EH (cell line): ENCODE measurements at regions not wholly inside any gene's neighbourhood (a gene's known extent, or its start where the extent isn't known, plus 50 kb on each side); places are given as distances from the start of the nearest gene placed in this dataset.
"Not testable (repeated sequence)": the region's sequence is repeated elsewhere in the genome, so short reads cannot be mapped to it uniquely, and the experiment has no call there.

Source experiments
- DNase-seq: peaks from one replicate; pipeline ENCODE4 v3.0.0-alpha.2; 2015; ENCODE audit warnings: low read depth

DNA sequence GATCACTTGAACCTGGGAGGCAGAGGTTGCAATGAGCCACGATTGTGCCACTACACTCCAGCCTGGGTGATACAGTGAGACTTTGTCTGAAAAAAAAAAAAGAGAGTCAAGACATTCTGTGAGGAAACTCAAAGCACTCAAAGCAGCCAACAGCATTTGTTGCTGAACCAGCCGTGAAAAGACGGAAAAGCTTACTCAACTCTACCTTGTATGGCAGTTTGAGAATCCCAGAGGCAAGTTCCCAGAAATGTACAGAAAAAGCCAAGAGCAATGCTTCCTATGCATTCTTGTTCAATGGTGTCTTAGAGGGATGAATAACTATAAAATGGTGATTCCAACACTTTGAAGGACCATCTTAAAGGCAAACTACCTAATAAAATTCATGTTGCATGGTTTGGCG, 170.2 kb downstream of the HSD17B3 start:
- DNase-seq, result no peak

DNA sequence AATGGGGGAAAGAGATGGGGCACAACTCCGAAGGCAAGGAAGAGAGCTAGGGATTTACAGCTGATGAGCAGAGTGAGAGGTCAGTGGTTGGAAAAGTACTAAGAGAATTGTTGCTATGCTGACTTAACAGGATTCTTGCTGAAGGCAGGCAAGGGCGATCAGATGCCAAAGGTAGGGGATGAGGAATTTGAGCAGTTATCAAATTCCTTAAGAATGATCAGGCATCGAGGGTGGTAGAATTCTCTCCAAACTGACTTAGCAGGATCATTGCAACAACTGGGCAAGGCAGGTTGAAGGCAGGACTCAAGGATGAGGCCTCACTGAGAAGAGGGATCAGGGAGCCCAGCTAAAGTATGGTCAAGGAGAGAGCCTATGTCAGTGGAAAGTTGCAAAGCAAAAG, 171.0 kb downstream of the HSD17B3 start:
- DNase-seq, result no peak

DNA sequence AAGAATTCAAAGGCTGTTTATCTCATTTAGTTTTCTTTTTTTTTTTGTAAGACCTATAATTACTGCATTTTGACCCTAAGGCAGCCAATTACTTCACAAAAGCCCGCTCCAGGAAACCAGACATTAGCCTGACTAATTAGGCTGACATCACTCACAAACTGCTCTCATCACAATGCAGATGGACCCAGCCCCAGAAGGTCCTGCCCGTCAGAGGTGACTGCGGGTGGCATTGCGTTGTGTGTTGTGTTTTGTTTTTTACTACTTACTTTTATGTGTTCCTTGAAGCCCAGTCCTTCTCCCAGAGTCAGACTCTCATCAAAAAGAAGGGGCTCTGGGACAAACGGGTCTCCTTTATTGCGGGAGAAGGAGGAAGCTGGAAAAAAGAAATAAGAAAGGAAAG, 172.2 kb downstream of the HSD17B3 start:
- no peak for DNase-seq

DNA sequence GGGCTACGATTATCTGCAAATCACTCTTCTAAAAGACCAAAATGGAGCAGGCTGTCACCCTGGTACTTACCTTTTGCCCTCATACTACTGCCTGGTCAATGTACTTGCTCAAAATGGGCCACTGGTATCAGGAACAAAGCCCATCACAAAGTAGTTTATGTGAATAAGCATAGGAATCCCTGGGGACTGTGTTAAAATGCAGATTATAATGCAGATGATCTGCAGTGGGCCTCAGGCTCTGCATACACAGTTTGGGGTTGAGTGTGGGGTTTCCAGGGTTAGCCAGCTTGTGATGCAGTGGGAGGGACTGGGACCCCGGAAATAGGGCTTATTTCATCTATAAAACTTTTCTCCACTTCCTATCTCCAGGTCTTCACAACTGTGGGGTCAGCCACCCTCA, 173.1 kb downstream of the HSD17B3 start:
- DNase-seq, result no peak

DNA sequence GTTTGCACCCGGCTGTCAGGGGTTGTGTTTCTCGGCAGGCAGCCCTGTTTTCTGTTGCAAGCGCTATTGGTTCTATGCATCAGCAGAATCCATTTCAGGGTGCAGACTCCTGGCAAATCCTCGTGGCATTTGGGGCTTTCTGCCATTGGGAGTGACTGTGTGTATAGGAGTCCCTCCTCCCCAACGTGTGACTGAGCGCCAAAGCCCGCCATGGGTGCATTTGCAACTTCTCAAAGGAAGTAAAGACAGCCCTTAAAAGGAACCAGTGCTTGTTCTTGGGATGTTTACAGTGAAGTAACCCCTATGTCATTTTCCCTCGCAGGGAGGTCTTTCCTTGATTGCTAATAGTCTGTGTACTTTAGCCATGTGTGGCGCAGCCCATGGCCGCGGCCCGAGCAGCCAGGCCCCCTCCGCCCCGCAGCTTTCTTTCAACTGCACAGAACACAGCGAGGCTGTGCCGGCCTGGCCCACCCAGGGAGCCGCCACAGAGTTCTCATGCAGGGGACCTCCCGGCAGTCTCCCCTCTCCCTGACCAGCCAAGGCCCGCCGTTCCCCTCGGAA, 175.6 kb downstream of the HSD17B3 start:
- no peak for DNase-seq

DNA sequence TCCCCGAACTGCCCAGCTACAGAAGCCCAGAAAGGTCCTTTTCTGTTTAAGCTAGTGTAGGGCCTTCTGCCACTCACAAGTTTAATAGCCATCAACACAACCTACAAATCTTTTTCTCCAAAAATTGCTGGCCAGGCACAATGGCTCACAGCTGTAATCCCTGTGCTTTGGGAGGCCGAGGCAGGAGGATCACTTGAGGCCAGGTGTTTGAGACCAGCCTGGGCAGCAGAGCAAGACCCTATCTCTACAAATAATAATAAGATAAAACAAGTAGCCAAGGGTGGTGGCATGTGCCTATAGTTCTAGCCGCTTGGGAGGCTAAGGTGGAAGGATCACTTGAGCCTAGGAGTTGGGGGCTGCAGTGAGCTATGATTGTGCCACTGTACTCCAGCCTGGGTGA, 176.4 kb downstream of the HSD17B3 start:
- no peak for DNase-seq

DNA sequence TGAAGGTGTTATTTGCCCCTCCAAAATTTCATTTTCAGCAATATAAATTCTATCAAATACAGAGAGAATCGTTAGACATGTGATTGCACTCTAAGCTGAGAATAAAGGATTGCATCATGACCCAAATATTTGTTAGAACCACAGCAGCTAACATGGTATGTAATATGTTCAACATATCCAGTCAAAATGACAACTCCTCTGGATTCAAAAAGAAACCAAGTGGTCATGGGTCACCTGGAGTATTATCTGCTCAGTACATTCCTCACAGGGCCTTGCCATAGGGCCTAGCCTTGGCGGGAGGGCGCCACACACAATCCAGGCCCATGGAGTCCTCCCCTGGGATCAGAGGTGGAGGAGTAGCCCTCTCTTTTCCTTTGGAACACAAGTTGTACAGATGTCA, 179.2 kb downstream of the HSD17B3 start:
- DNase-seq, result peak; percentile 38

DNA sequence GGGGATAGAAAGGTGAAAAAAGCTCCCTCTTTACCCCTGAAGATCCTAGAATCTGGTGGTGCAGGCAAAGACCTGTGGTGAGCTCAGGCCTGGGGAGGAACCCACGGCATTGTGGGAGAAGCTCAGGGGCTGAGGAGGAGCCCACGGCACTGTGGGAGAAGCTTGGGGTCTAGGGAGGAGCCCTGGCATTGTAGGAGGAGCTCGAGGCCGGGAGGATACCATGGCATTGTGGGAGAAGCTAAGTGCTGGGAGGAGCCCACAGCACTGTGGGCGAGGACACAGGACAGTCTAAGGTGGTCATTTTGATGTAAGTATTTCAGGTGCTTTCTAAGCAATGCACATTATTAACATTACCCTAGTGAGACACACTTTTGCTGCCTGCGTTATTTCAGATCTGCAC, 179.7 kb downstream of the HSD17B3 start:
- DNase-seq, result no peak

DNA sequence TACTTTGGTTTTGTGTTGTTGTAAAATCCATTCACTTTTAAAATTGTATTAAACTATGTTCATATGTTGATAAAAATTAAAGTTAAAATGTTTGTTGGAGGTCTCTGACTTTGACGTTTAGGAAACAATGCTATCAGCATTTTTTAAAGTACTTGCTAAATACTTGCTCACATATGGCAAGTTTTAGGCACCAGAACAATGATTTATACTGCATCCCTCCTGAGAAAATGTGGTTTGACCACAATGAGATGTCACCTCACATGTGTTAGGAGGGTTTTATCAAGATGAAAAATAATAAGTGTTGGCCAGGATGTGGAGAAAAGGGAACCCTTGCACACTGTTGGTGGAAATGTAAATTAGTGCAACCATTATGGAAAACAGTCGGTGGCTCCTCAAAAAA, 180.8 kb downstream of the HSD17B3 start:
- no peak for DNase-seq

DNA sequence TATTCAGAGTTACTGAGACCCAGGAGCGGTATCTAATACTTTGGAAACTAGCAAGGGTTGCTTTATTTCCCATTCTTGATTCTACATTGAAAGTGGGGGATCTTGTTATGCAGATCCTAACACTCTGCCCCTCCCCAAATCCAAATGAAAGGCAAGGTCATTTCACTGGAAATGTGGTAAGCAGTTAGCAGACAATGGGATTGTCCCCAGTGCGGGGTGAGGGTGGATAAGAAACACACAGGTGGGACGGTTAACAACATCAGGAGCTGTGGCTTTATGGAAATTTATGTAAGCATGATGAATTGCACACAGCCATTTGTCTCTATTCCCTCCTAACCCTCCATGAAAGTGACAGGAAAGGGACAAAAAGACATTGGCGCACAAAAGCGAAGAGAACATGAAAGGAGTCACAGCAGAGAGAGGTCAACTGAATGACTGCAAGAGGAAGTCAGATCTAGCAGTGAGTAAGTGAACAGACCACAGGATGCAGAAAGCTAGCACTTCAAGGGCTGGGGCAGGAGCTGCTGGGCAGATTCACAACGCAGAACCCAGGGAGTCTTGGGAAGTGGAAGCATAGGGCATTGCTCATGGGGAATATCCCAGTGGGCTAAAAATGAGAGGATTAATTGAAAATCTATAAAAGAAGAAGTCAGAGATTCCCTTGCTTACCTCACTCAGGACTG, 184.4 kb downstream of the HSD17B3 start:
- no peak for DNase-seq

DNA sequence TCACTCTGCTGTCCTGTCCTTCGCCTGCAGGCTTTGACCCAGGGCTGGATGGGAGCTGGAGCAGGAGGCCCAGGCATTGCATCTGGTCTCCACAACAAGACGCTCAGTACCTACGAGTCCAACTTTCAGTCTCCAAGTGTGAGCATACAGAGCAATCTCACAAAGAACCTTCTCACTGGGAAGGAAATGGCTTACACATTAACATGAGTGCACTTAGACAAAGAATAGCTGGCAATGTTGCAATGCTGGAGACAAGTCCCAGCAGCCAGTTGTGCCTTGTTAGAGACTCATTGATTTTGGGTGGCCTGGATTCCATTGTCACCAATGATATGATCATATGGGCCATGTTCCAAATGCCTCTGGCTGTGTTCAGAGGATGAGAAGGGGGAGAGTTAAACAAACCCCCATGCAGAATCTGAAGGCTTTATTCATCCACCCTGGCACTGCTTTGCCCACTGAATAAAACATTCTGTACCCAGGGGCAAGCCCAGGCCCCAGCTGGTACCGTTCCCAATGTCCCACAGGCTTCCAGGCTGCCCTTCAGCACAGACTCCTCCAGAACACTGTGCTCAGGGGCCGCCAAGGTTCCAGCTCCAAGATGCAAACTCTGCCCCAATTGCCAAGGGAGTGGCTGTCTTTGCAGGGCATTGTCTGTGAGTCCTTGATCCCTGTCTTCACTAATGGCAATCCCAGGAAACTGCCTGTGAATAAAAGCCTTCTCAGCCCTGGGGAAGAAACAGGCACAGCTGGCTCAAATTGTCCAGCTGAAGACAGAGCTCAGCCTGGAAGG, 185.5 kb downstream of the HSD17B3 start:
- no peak for DNase-seq

DNA sequence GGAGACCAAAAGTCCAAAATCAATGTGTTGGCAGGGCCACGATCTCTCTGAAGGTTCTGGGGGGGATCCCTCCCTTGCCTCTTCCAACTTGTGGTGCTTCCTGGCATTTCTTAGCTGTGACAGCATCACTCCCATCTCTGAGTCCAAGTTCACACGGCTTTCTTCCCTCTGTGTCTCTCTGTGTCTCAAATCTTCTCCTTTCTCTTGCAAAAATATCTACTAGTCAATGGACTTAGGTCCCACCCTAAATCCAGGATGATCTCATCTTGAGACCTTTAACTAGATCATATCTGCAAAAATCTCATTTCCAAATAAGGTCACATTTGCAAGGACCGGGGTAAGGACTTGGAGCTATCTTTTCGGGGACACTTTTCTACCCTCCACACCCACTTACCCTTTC, 186.1 kb downstream of the HSD17B3 start:
- no peak for DNase-seq

DNA sequence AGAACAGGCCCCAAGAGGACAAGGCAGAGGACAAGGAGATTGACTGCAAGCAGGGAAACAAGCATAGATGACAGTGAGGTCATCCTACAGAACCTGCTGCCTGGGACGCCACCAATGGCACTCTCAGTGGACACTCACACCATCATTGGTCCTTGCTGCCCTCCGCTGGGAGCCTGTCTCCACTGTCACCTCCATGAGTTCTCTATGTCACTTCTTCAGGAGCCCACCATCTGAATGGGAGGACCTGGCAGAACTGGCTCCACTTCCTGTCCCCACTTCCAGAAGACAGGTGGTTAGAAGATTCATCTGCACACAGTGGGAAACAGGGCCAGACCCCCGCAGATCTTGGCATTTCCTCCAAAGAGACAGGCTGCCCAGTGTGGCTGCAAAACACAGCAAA, 188.9 kb downstream of the HSD17B3 start:
- DNase-seq, result no peak

DNA sequence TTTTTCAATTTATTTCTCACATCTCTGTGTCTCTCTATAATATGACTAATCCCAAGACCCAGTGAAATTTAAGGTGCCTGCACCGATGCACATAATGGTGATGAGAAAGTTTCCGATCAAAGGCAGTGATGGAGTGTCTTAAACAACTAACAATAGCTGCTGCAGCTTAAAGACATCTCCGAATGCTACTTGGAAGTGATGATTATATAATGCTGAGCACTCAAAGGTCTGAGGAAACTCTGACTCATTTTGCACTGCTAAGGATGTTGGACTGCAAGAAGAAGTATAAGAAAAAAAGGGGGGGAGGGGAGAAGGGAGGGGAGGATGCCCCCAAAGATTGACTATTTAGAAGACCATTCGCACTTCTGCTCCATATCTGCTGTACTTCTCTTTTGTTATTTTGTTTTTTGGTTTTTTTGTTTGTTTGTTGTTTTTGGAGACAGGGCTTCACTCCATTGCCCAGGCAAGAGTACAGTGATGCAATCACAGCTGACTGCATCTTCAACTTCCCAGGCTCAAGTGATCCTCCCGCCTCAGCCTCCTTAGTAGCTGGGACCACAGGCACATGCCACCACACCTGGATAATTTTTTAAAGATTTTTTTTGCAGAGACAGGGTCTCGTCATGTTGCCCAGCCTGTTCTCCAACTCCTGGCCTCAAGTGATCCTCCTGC, 192.2 kb downstream of the HSD17B3 start:
- no peak for DNase-seq

DNA sequence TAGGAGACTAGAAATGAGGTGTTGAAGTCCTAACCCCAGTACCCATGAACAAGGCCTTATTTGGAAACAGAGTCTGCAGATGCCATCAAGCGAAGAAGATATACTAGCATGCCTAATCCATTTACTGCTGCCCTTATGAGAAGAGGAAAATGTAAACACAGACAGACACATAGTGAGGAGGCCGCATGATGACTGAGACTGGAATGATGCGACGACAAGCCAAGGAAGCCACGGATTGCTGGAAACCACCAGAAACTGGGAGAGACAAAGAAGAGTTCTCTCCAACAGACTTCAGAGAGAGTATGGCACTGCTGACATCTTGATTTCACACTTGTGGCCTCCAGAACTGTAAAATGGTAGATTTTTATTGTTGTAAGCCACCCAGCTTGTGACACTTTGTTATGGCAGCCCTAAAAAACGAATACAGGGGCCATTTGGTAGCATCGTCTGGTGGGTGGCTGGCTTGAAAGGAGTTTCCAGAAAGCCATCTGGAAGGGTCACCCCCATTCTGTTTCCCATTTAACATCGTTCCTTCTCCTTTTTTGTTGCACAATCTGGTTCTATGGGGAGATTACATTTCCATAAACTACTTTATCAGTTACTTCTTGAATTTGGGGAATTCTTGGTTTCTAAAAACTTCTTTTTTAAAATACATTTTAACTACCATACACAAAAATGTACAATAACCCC, 193.1 kb downstream of the HSD17B3 start:
- no peak for DNase-seq

DNA sequence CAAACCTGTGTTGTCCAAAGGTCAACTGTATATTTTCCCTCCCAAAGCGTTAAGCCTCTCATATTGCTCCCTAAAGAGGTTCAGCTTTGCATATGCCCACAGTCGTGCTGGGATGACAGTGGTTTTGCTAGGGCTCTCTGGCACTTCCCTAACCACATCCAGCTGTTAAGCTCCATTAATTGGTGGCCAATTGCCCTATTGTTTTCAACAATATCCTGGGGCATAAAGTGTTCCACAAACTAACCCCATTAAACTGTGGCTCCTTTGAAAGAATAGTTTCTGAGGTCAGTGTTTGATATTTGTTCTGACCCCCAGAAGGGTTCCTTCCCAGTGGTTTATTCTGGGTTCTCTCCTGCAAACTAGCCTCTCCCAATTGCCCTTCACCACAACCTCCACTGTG, 194.5 kb downstream of the HSD17B3 start:
- no peak for DNase-seq

DNA sequence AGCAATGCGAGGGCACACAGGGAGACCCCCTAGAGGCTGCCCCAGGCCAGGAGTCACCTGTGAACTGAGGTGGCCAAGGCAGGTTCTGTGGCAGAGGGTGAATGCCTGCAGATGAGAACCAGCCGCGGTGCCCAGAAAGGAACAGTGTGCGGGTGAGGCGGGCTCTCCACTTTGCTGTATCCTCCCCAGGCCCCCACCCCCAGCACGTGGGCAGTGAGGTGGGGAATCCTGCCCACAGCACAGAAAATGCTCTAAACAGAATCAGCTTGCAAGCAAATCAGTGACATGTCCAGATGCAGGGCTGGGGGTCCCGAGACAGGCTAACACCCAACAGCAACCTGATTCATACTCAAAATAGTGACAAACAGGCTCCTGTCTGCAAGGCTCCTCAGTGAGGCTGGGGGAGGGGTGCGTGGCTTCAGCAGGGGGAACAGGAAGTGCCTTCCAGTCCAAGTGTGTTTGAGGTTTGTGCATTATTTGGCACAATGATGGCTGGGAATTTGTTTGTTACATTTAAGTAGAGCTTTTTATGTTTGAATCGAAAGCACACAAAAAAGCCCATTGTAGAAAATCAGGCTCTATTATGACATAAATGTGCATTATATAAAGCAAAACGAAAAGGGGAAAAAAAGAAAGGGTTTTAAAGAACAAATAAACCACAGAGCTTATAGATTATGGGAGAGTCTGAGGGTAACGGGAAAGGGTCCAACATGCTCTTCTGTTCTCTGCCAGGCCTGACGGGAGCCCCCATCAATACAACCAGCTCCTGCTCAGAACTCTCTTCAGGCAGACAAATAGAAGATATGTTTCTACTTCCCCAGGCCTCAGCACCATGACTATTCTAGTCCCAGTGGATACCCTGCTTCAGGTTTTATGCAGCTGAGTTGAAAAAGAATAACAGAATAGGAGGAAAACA, 201.3 kb downstream of the HSD17B3 start:
- DNase-seq, result no peak

DNA sequence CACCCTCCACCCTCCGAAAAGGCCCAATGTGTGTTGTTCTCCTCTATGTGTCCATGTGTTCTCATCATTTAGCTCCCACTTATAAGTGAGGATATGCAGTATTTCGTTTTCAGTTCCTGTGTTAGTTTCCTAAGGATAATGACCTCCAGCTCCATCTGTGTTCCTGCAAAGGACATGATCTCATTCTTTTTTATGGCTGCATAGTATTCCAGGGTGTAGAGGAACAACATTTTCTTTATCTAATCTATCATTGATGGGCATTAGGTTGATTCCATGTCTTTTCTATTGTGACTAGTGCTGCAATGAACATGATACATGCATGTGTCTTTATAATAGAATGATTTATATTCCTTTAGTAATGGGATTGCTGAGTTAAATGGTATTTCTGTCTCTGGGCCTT, 211.3 kb downstream of the HSD17B3 start:
- not testable (repeated sequence) for DNase-seq

DNA sequence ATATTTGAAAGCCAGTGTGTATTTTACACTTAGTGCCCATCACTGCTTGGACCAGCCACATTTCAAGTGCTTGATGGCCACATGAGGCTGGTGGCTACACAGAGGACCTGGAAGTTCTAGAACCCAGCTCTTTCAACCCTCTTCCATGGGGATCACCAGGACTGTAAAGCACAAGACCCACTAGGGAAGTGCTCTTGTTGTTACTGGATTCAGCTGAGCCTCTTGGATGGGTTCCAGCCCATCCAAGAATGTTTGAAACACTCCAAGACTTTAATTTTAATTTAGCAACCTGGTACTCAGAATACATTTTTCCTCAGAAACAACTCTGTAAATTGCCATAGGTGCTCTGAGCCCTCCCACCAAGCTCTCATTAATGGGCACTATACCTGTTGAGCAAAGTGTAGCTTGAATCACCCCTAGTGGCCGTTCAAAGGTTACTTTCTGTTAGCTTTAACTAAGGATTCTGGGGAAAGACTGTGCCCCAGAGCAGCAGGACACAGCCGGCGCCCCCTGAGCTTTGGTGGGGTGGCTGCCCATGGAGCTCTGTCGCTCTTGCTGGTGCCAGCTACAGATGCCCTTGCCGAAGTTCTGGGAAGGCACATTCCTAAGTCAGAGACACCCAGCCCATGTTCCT, 212.4 kb downstream of the HSD17B3 start:
- no peak for DNase-seq

DNA sequence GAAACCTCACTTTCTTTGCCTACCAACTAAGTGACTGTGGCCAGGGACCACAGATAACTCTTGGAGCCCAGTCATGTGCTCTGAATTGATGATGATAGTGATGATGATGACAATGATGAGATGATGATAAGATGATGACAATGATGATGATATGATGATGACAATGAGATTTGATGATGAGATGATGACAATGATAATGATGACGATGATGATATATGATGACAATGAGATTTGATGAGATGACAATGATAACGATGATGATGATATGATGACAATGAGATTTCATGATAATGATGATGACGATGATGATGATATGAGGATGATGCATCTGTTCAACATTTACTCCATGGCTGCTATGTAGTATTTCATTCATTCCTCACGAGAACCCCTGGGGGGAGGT, 213.0 kb downstream of the ERCC6L2 start:
- DNase-seq, result no peak
